ENCODE measurements at regions not wholly inside any gene's neighbourhood (a gene's known extent, or its start where the extent isn't known, plus 50 kb on each side); places are given as distances from the start of the nearest gene placed in this dataset.
A peak's percentile ranks its signal among the peaks of the same experiment; 100 is the strongest.

DNA sequence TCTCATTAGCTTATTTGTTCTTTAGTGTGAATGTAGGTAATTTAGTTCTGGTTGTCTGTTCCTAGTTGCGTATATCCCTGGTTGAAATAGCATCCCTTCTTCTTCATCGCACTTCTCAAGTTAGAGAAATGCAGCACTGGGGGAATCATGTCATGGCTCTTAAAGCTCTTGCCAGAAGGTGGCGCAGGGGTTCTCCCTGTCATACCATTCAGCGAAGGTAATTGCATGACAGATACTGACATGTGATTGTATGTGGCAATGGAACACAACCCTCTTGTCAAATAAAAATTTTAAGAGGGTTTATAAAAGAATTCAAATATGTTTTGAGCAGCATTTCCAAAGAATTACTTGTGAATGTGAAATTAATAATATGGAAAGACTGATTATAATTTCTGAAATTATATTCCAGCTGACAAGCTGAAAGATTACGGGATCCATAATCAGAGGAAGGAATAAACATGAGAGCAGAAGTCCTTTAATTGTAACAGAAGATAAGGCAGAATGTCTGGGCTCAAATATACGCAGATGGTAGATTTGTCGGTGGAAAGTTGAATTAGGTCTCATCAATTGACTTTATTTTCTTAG is 411.7 kb downstream of the DSEL start:
- peak; percentile 82 for TF ChIP-seq CTCF (IDR thresholded peaks at IDR 0.05; ENCODE audit: poor library complexity)
- no peak for TF ChIP-seq EZH2phosphoT487 (IDR thresholded peaks at IDR 0.05; ENCODE audit: low read depth, severe bottlenecking, unreplicated experiment)

Data from hepatocyte (in vitro differentiated cells).